OCI-LY1 (cell line): ENCODE measurements at regions not wholly inside any gene's neighbourhood (a gene's known extent, or its start where the extent isn't known, plus 50 kb on each side); places are given as distances from the start of the nearest gene placed in this dataset.

Source experiments
- EZH2 ChIP-seq: fragments of 200-600 bp; sonication (generic), shearing (Covaris generic); IDR thresholded peaks from 2 replicates; pipeline ENCODE4 v1.8.0; 2017; ENCODE audit warnings: borderline replicate concordance, mixed run types, mild to moderate bottlenecking, antibody characterized with exemption, low read length, moderate library complexity, mixed read lengths
- TF ChIP-seq, protein P1 (sequence below): fragments of 200-600 bp; sonication (generic), shearing (Covaris generic); IDR thresholded peaks from 2 replicates; pipeline ENCODE4 v1.5.1; 2017; ENCODE audit warnings: mild to moderate bottlenecking, antibody characterized with exemption, low read length, moderate library complexity, mixed read lengths

DNA sequence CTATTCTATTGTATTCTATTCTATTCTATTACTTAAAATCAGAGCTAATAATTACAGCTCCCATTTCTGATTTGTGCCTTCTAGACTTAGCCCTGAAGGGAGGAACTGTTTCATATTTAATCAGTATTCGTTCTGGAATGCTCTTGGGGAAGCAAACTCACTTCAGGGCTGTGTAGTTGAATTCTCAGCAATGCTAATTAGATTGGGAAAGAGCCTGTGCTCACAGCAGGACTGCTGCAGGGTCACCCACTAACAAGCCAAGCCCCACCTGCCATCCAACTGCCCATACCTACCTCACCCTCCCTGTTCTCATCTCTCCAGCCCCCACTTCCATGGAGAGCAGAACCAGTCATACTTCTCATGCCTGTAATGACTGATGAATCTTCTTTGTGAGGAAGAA lies 464.2 kb downstream of the PTPRU start:
- TF ChIP-seq, protein P1, sequence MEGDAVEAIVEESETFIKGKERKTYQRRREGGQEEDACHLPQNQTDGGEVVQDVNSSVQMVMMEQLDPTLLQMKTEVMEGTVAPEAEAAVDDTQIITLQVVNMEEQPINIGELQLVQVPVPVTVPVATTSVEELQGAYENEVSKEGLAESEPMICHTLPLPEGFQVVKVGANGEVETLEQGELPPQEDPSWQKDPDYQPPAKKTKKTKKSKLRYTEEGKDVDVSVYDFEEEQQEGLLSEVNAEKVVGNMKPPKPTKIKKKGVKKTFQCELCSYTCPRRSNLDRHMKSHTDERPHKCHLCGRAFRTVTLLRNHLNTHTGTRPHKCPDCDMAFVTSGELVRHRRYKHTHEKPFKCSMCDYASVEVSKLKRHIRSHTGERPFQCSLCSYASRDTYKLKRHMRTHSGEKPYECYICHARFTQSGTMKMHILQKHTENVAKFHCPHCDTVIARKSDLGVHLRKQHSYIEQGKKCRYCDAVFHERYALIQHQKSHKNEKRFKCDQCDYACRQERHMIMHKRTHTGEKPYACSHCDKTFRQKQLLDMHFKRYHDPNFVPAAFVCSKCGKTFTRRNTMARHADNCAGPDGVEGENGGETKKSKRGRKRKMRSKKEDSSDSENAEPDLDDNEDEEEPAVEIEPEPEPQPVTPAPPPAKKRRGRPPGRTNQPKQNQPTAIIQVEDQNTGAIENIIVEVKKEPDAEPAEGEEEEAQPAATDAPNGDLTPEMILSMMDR, result no peak
- no peak for TF ChIP-seq EZH2
